RWPE1 (cell line): ENCODE measurements at regions not wholly inside any gene's neighbourhood (a gene's known extent, or its start where the extent isn't known, plus 50 kb on each side); places are given as distances from the start of the nearest gene placed in this dataset.

Experiments
- CTCF ChIA-PET: fragments of 350-600 bp; sonication (Branson Sonifier 250); formaldehyde crosslinking; extraction: SDS; loops from one replicate; lab custom pipeline; 2021; lab: Yijun Ruan, JAX
- POLR2A ChIA-PET: fragments of 400-600 bp; formaldehyde crosslinking; extraction: SDS; loops from one replicate; lab custom pipeline; 2020; ENCODE audit warnings: antibody characterized with exemption; ENCODE audit not compliant: low non-redundant PET; lab: Yijun Ruan, JAX
- DNase-seq: peaks from one replicate; pipeline ENCODE4 v3.0.0; 2012; ENCODE audit warnings: low spot score
- H3K27ac ChIP-seq: fragments of 450-650 bp; 2 replicates; pipeline ENCODE4 v1.5.1; 2017
- TF ChIP-seq, protein P1 (sequence below): fragments of 450-650 bp; conservative IDR thresholded peaks from 2 replicates; pipeline ENCODE4 v1.5.1; 2017; ENCODE audit warnings: low read depth, mild to moderate bottlenecking

GRCh38 chr15:96408591-96409183, 78.2 kb downstream of the NR2F2 start:
- TF ChIP-seq, protein P1, sequence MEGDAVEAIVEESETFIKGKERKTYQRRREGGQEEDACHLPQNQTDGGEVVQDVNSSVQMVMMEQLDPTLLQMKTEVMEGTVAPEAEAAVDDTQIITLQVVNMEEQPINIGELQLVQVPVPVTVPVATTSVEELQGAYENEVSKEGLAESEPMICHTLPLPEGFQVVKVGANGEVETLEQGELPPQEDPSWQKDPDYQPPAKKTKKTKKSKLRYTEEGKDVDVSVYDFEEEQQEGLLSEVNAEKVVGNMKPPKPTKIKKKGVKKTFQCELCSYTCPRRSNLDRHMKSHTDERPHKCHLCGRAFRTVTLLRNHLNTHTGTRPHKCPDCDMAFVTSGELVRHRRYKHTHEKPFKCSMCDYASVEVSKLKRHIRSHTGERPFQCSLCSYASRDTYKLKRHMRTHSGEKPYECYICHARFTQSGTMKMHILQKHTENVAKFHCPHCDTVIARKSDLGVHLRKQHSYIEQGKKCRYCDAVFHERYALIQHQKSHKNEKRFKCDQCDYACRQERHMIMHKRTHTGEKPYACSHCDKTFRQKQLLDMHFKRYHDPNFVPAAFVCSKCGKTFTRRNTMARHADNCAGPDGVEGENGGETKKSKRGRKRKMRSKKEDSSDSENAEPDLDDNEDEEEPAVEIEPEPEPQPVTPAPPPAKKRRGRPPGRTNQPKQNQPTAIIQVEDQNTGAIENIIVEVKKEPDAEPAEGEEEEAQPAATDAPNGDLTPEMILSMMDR, result no peak
- H3K27ac ChIP-seq, result no peak overlapping the region
- POLR2A ChIA-PET, result no interaction called here
- no peak for DNase-seq
- CTCF ChIA-PET, result interaction anchor here (0.7 kb wide), 1 partner anchor 1264 kb away, joined by 3 read pairs; no protein-coding TSS in a partner anchor

- DNase-seq, result no peak
- ChIA-PET CTCF (no interaction called here), POLR2A (no interaction called here)
- TF ChIP-seq, protein P1, result no peak
- H3K27ac ChIP-seq, result no peak overlapping the region
These were observed 79.0 kb downstream of the NR2F2 start for GRCh38 chr15:96409215-96410138.

DNA sequence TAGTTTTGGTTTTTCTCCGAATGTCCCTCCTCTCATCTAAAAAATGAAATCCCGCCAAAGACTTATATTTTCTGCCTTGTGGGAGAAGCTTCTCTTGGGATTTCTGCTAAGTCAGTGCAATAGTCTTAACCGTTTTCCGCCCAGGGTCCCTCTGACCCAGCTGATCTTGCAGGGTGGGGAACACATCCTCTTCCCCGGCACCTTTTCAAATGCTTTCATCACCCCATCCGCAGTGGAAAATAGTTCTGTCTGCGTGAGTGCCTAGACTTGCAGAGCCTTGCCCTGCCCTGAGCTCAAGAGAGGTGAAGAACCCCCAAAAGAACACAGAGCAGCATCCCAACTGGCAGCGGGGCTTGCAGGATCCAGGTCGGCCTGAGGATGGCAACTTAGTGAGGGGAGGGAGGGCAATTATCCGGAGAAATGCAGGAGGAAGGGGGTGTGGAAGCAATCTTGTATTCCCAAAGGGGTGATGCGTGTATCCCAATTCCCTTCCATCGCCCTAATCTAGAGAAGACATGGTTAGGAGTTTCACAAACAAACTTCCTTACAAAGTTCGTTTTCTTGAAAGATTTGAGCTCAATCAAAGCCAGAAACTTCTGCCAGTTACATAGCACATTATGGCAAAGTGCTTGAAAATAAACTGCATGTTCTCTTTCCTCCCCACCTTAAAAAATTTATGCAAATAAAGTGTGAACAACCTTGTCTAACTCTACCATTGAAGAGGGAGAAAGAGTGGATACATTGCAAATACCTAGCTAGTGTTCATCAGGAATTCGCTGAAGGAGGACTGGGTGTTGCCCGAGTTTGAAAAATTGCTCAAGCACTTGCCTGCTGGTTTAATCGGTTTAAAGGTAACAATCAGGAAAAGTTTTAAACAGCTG, 79.9 kb downstream of the NR2F2 start:
- TF ChIP-seq, protein P1, result no peak

GRCh38 chr15:96411056-96412031, 80.8 kb downstream of the NR2F2 start:
- POLR2A ChIA-PET, result no interaction called here
- CTCF ChIA-PET, result no interaction called here

More for the DNA sequence above, 79.9 kb downstream of the NR2F2 start:
- no peak for DNase-seq
- ChIA-PET CTCF (no interaction called here), POLR2A (no interaction called here)
- no peak overlapping the region for H3K27ac ChIP-seq

GRCh38 chr15:96412045-96412905, 81.8 kb downstream of the NR2F2 start:
- POLR2A ChIA-PET, result no interaction called here
- TF ChIP-seq, protein P1, result no peak
- CTCF ChIA-PET, result no interaction called here
- DNase-seq, result no peak
- H3K27ac ChIP-seq, result no peak overlapping the region

More at GRCh38 chr15:96411056-96412031, 80.8 kb downstream of the NR2F2 start:
- no peak overlapping the region for H3K27ac ChIP-seq
- no peak for DNase-seq
- TF ChIP-seq, protein P1, result no peak
